Heart right ventricle (tissue), 16 donors: ENCODE measurements at regions not wholly inside any gene's neighbourhood (a gene's known extent, or its start where the extent isn't known, plus 50 kb on each side); places are given as distances from the start of the nearest gene placed in this dataset.

Experiments
- ATAC-seq, 8 donors: fragments of 200-7000 bp; cut with Tn5 transposase; one replicate each; pipeline ENCODE4 v1.9.1; 2020; ENCODE audit warnings: mild to moderate bottlenecking in 8 of 8, moderate library complexity in 8 of 8, moderate number of reproducible peaks in 1 of 8
- DNase-seq, 2 donors: peaks; one replicate each; pipeline ENCODE4 v3.0.0-alpha.2; 2020
- H3K27ac ChIP-seq, 10 donors: fragments of 200-600 bp; sonication (generic) in 2 of 10; one replicate each; pipeline versions ENCODE4 v1.5.0 to v1.8.0; 2020 to 2022; ENCODE audit warnings: mild to moderate bottlenecking in 3 of 10
- H3K27me3 ChIP-seq, 7 donors: fragments of 200-600 bp; one replicate each; pipeline ENCODE4 v1.8.0; 2021 to 2022; ENCODE audit warnings: mild to moderate bottlenecking in 2 of 7
- H3K36me3 ChIP-seq, 9 donors: fragments of 200-600 bp; sonication (generic) in 1 of 9; one replicate each; pipeline versions ENCODE4 v1.5.0 to v1.8.0; 2020 to 2022; ENCODE audit warnings: mild to moderate bottlenecking in 2 of 9
- H3K4me1 ChIP-seq, 9 donors: fragments of 200-600 bp; sonication (generic) in 1 of 9; one replicate each; pipeline versions ENCODE4 v1.5.0 to v1.8.0; 2020 to 2022; ENCODE audit warnings: mild to moderate bottlenecking in 4 of 9
- H3K4me3 ChIP-seq, 10 donors: fragments of 200-600 bp; sonication (generic) in 2 of 10; one replicate each; pipeline versions ENCODE4 v1.5.0 to v1.8.0; 2020 to 2022; ENCODE audit warnings: mild to moderate bottlenecking in 7 of 10, moderate library complexity in 2 of 10
- H3K9me3 ChIP-seq, 11 donors: fragments of 200-600 bp in 10 of 11; sonication (generic) in 2 of 11; one replicate each; pipeline versions ENCODE4 v1.5.0 to v1.8.0; 2013 to 2022; ENCODE audit warnings: mild to moderate bottlenecking in 2 of 11, control low read depth in 1 of 11, moderate library complexity in 1 of 11
- WGBS, 2 donors: extraction: QIAGEN DNeasy Blood & Tissue Kit; methylation state at CpG; one replicate each; pipeline ENCODE4 v1.1.7; 2013; ENCODE audit warnings: inconsistent platforms in 1 of 2; 5-methylcytosine and 5-hydroxymethylcytosine counted together
- intact Hi-C, 10 donors: fragments of 100-400 bp; cut with DNase I; formaldehyde crosslinking; loops; one replicate each; pipeline versions ENCODE4 v1.11.1 to v1.14.2; 2022
- TF ChIP-seq, protein P1 (sequence below), 9 donors: fragments of 200-600 bp; sonication (generic) in 2 of 9; IDR thresholded peaks; one replicate each; pipeline versions ENCODE4 v1.5.0 to v1.8.0; 2021 to 2022; ENCODE audit warnings: antibody characterized with exemption in 9 of 9, mild to moderate bottlenecking in 5 of 9, moderate library complexity in 1 of 9
- donor health status: Arrhythmogenic right ventricular cardiomyopathy.
- donor health status: ischemic (EF 13 %, LVEDD 7.1; RV severe dilation, severe dysfunction).
- donor health status: healthy with polysubstance abuse.
- donor health status: DM: no; HTN: yes; CAD: no.
- donor health status: DM: no; HTN: no; CAD: no.
- donor health status: ischemic (EF 25% LVEDD 6.9; RV normal size, moderate dysfunction).
- donor health status: ischemic (EF 25% LVEDD 5.7; RV mildly dilated, moderate dysfunction).
- donor health status: healthy.
- donor health status: DM: yes; HTN: yes; CAD: no.
- donor health status: Ischemic cardiomyopathy.
- donor health status: ischemic (EF 35%, LVEDD 5.7; RV mildly dilated, moderate dysfunction).
- donor health status: nonischemic (EF 11% LVEDD 7.7; RV severe dilation, severe dysfunction).
- donor health status: DM: yes; HTN: yes; CAD: no.
- donor health status: PGD.
- donor health status: ischemic (EF 29% LVEDD 5.4; RV normal size, mild dysfunction).
- donor health status: nonischemic (EF 23%, LVEDD 6.1; RV moderate dilation, normal function).

GRCh38 chr22:48884324-48884723, 943.3 kb downstream of the BRD1 start:
- WGBS, 2 donors: 73 to 75% methylated on average over 12 of the region's 12 CpGs
- H3K27me3 ChIP-seq: peaks cover 0 to 26% (median 11%) of the 10 kb centered on the region in 7 donors
- TF ChIP-seq, protein P1, sequence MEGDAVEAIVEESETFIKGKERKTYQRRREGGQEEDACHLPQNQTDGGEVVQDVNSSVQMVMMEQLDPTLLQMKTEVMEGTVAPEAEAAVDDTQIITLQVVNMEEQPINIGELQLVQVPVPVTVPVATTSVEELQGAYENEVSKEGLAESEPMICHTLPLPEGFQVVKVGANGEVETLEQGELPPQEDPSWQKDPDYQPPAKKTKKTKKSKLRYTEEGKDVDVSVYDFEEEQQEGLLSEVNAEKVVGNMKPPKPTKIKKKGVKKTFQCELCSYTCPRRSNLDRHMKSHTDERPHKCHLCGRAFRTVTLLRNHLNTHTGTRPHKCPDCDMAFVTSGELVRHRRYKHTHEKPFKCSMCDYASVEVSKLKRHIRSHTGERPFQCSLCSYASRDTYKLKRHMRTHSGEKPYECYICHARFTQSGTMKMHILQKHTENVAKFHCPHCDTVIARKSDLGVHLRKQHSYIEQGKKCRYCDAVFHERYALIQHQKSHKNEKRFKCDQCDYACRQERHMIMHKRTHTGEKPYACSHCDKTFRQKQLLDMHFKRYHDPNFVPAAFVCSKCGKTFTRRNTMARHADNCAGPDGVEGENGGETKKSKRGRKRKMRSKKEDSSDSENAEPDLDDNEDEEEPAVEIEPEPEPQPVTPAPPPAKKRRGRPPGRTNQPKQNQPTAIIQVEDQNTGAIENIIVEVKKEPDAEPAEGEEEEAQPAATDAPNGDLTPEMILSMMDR (IDR thresholded peaks at IDR 0.05): no peak
- no peaks in the 10 kb centered on the region for H3K36me3 ChIP-seq
- H3K4me3 ChIP-seq: no peak overlapping the region
- DNase-seq: no peak
- H3K9me3 ChIP-seq: no peaks in the 10 kb centered on the region
- ATAC-seq: no peak
- no peaks in the 10 kb centered on the region for H3K4me1 ChIP-seq
- intact Hi-C loops: no loop called here
- no peak overlapping the region for H3K27ac ChIP-seq

DNA sequence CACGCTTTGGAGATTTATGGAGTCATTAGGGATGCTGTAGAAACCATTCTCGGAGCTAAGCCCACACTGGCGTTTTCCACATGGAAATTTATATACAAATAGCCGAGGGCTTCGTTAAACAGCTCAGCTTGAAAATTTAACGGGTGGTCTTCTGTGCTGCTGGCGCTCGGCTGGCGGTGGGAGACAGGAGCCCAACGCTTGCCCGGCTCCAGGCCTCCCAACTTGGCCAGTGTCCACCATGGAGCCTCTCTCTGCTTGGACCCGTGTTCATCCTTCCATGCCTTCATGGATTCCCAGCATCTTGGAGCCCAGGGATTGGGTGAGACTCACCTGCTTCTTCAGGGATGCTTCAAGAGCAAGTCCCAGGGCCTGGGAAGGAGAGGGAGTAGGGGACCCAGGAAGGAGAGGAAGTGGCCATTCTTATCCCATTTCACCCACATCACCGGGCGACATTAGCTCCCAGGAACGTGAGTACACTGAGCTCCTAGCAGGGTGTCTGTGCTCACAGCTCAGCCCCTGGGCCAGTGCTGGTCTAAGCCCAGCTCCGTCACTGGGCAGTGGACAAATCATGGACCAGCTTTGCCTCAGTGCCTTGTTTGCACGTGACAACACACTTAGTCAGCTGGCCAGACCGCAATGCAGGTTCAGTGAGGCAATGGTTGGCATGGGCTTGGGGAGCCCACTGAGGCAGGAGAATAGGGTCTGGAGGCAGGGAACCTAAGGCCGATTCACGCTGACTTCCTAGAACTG, 944.3 kb downstream of the BRD1 start:
- intact Hi-C loops: no loop called here
- Histone ChIP-seq H3K27me3 (peaks cover 0 to 26% (median 11%) of the 10 kb centered on the region in 7 donors), H3K27ac (no peak overlapping the region), H3K36me3 (no peaks in the 10 kb centered on the region), H3K4me3 (no peak overlapping the region), H3K9me3 (no peaks in the 10 kb centered on the region), H3K4me1 (no peaks in the 10 kb centered on the region)
- WGBS, 2 donors: 82 to 83% methylated on average over 20 of the region's 20 CpGs
- TF ChIP-seq, protein P1 (IDR thresholded peaks at IDR 0.05): no peak
- ATAC-seq (no peak), DNase-seq (no peak)

- no peaks in the 10 kb centered on the region for H3K4me1 ChIP-seq
- TF ChIP-seq, protein P1 (IDR thresholded peaks at IDR 0.05): no peak
- ATAC-seq (no peak), DNase-seq (no peak)
- no peaks in the 10 kb centered on the region for H3K36me3 ChIP-seq
- no peak overlapping the region for H3K27ac ChIP-seq
- H3K27me3 ChIP-seq: peaks cover 0 to 26% (median 11%) of the 10 kb centered on the region in 7 donors
- no peak overlapping the region for H3K4me3 ChIP-seq
- no peaks in the 10 kb centered on the region for H3K9me3 ChIP-seq
- intact Hi-C loops: no loop called here
- 66 to 72% methylated on average over 17 of the region's 17 CpGs for WGBS, 2 donors
Observed at GRCh38 chr22:48882636-48883200, 945.0 kb downstream of the BRD1 start.

- no peak overlapping the region for H3K4me3 ChIP-seq
- peaks cover 0 to 26% (median 11%) of the 10 kb centered on the region in 7 donors for H3K27me3 ChIP-seq
- DNase-seq: no peak
- H3K36me3 ChIP-seq: no peaks in the 10 kb centered on the region
- no peak overlapping the region for H3K27ac ChIP-seq
- TF ChIP-seq, protein P1 (IDR thresholded peaks at IDR 0.05): no peak
- intact Hi-C loops: no loop called here
- WGBS, 2 donors: 93 to 95% methylated on average over 22 of the region's 22 CpGs
- ATAC-seq: no peak
- no peaks in the 10 kb centered on the region for H3K4me1 ChIP-seq
- peaks cover 0 to 6% (median 0%) of the 10 kb centered on the region in 11 donors for H3K9me3 ChIP-seq
Observed at GRCh38 chr22:48881326-48881980, 946.2 kb downstream of the BRD1 start.
